IMR-90 (cell line): ENCODE measurements at regions not wholly inside any gene's neighbourhood (a gene's known extent, or its start where the extent isn't known, plus 50 kb on each side); places are given as distances from the start of the nearest gene placed in this dataset.
A peak's percentile ranks its signal among the peaks of the same experiment; 100 is the strongest.

Experiments
- ATAC-seq: fragments of 200-7000 bp; cut with Tn5 transposase; 2 replicates; pipeline ENCODE4 v1.9.1; 2020; ENCODE audit warnings: low read depth, mild to moderate bottlenecking, moderate library complexity
- BruUV-seq: library from RNA; stranded (reverse); fragments of 400-500 nt; replicated peaks from 2 replicates; lab custom pipeline; 2021; lab: Mats Ljungman, UMichigan
- CTCF ChIA-PET: fragments of 300-600 bp; formaldehyde crosslinking; extraction: SDS; loops from one replicate; lab custom pipeline; 2021; ENCODE audit warnings: antibody characterized with exemption; lab: Yijun Ruan, JAX
- POLR2A ChIA-PET: fragments of 300-600 bp; sonication (Branson Sonifier 250); formaldehyde crosslinking; loops from one replicate; lab custom pipeline; 2022; ENCODE audit warnings: antibody characterized with exemption; ENCODE audit not compliant: unreplicated experiment; lab: Charles Lee
- DNase-seq: peaks from one replicate; pipeline ENCODE4 v3.0.0; 2013
- H2AFZ ChIP-seq: replicated peaks from 2 replicates; pipeline ENCODE3; 2013; ENCODE audit warnings: low read length, mild to moderate bottlenecking; ENCODE audit not compliant: poor library complexity
- H2AK5ac ChIP-seq: 2 replicates; pipeline ENCODE4 v1.6.1; 2013; ENCODE audit warnings: low read depth, low read length, inconsistent platforms
- H2AK9ac ChIP-seq: replicated peaks from 2 replicates; pipeline ENCODE3; 2013; ENCODE audit warnings: mild to moderate bottlenecking, low read depth, low read length, moderate library complexity; ENCODE audit not compliant: poor library complexity
- H2BK120ac ChIP-seq: 2 replicates; pipeline ENCODE4 v1.6.1; 2013; ENCODE audit warnings: low read depth, low read length, inconsistent platforms
- H2BK15ac ChIP-seq: 3 replicates; pipeline ENCODE4 v1.6.1; 2013; ENCODE audit warnings: low read depth, low read length, inconsistent platforms
- H2BK20ac ChIP-seq: 2 replicates; pipeline ENCODE4 v1.6.1; 2013; ENCODE audit warnings: low read depth, mild to moderate bottlenecking, inconsistent platforms, low read length, moderate library complexity
- H2BK5ac ChIP-seq: 2 replicates; pipeline ENCODE4 v1.6.1; 2013; ENCODE audit warnings: mild to moderate bottlenecking, low read depth, low read length, inconsistent platforms; ENCODE audit not compliant: poor library complexity, severe bottlenecking
- H3K14ac ChIP-seq: replicated peaks from 2 replicates; pipeline ENCODE4 v1.6.1; 2013; ENCODE audit warnings: low read depth, low read length, inconsistent platforms
- H3K18ac ChIP-seq: 2 replicates; pipeline ENCODE4 v1.6.1; 2013; ENCODE audit warnings: low read depth, low read length, control low read depth
- H3K23ac ChIP-seq: 2 replicates; pipeline ENCODE4 v1.6.1; 2013; ENCODE audit warnings: low read depth, low read length, inconsistent platforms
- H3K27ac ChIP-seq: 2 replicates; pipeline ENCODE4 v1.5.1; 2013; ENCODE audit warnings: mild to moderate bottlenecking, control low read depth, low read length; ENCODE audit not compliant: insufficient read depth
- H3K27me3 ChIP-seq: 2 replicates; pipeline ENCODE4 v1.6.1; 2013; ENCODE audit warnings: low read length; ENCODE audit not compliant: control insufficient read depth, insufficient read depth
- H3K36me3 ChIP-seq: 2 replicates; pipeline ENCODE4 v1.6.1; 2013; ENCODE audit warnings: low read length, mixed read lengths; ENCODE audit not compliant: control insufficient read depth, insufficient read depth
- H3K4ac ChIP-seq: 2 replicates; pipeline ENCODE4 v1.6.1; 2013; ENCODE audit warnings: low read depth, low read length, inconsistent platforms
- H3K4me1 ChIP-seq: 2 replicates; pipeline ENCODE4 v1.6.1; 2013; ENCODE audit warnings: low read length, mixed read lengths; ENCODE audit not compliant: control insufficient read depth, insufficient read depth
- H3K4me2 ChIP-seq: 2 replicates; pipeline ENCODE4 v1.6.1; 2013; ENCODE audit warnings: low read depth, mild to moderate bottlenecking, control low read depth, low read length, moderate library complexity
- H3K4me3 ChIP-seq: 2 replicates; pipeline ENCODE4 v1.5.1; 2013; ENCODE audit warnings: low read depth, mild to moderate bottlenecking, control low read depth, low read length, moderate library complexity; ENCODE audit not compliant: insufficient read depth
- H3K56ac ChIP-seq: 2 replicates; pipeline ENCODE4 v1.6.1; 2013; ENCODE audit warnings: low read length, inconsistent platforms; ENCODE audit not compliant: insufficient read depth; ENCODE audit errors: extremely low read depth
- H3K79me1 ChIP-seq, 2 experiments: 2 replicates each; pipeline ENCODE4 v1.6.1; 2013; ENCODE audit warnings: low read length in 2 of 2, inconsistent platforms in 1 of 2, low read depth in 1 of 2
- H3K9ac ChIP-seq: 2 replicates; pipeline ENCODE4 v1.6.1; 2013; ENCODE audit warnings: low read depth, low read length, control low read depth
- H3K9me1 ChIP-seq: 2 replicates; pipeline ENCODE4 v1.6.1; 2013; ENCODE audit warnings: low read length, inconsistent platforms; ENCODE audit not compliant: insufficient read depth
- H3K9me3 ChIP-seq: 2 replicates; pipeline ENCODE4 v1.6.1; 2013; ENCODE audit warnings: low read length; ENCODE audit not compliant: control insufficient read depth, insufficient read depth
- H4K20me1 ChIP-seq: 2 replicates; pipeline ENCODE4 v1.6.1; 2013; ENCODE audit warnings: low read length, inconsistent platforms; ENCODE audit not compliant: insufficient read depth
- H4K5ac ChIP-seq: 2 replicates; pipeline ENCODE4 v1.6.1; 2013; ENCODE audit warnings: mild to moderate bottlenecking, low read depth, low read length, control low read depth
- H4K8ac ChIP-seq, 2 experiments: 2 replicates each; pipeline ENCODE4 v1.6.1; 2013; ENCODE audit warnings: low read depth in 2 of 2, low read length in 2 of 2, control low read depth in 1 of 2, inconsistent platforms in 1 of 2
- H4K91ac ChIP-seq: 2 replicates; pipeline ENCODE4 v1.6.1; 2013; ENCODE audit warnings: low read depth, low read length, inconsistent platforms; ENCODE audit not compliant: insufficient read depth
- CEBPB ChIP-seq: IDR thresholded peaks from 2 replicates; pipeline ENCODE4 v1.6.1; 2012; ENCODE audit warnings: low read depth, low read length, improper control_type of control experiment
- CHD1 ChIP-seq: IDR thresholded peaks from 2 replicates; pipeline ENCODE4 v1.6.1; 2012; ENCODE audit warnings: low read depth, low read length, improper control_type of control experiment
- CTCF ChIP-seq: conservative IDR thresholded peaks from 2 replicates; pipeline ENCODE4 v1.5.1; 2012; ENCODE audit warnings: mild to moderate bottlenecking, low read depth, low read length, improper control_type of control experiment
- MAZ ChIP-seq: IDR thresholded peaks from 2 replicates; pipeline ENCODE4 v1.6.1; 2012; ENCODE audit warnings: low read depth, mild to moderate bottlenecking, low read length, improper control_type of control experiment, moderate library complexity, borderline replicate concordance
- MXI1 ChIP-seq: IDR thresholded peaks from 2 replicates; pipeline ENCODE4 v1.6.1; 2012; ENCODE audit warnings: low read depth, mild to moderate bottlenecking, low read length, moderate library complexity, borderline replicate concordance
- NFE2L2 ChIP-seq: fragments of 150-350 bp; IDR thresholded peaks from 2 replicates; pipeline ENCODE4 v1.6.1; 2016; ENCODE audit warnings: low read depth, mild to moderate bottlenecking, low read length
- POLR2A ChIP-seq: IDR thresholded peaks from 2 replicates; pipeline ENCODE4 v1.6.1; 2012; ENCODE audit warnings: mild to moderate bottlenecking, low read depth, low read length
- RAD21 ChIP-seq: IDR thresholded peaks from 2 replicates; pipeline ENCODE4 v1.6.1; 2012; ENCODE audit warnings: low read length, improper control_type of control experiment
- USF2 ChIP-seq: fragments of 150-350 bp; IDR thresholded peaks from 2 replicates; pipeline ENCODE4 v1.6.1; 2017; ENCODE audit warnings: mild to moderate bottlenecking, antibody characterized with exemption, low read length, low read depth
- WGBS, 2 experiments: methylation state at CpG; one replicate each; pipeline versions ENCODE4 v1.1.5 to v1.1.7; 2013; ENCODE audit warnings: missing lambda C conversion rate in 2 of 2; ENCODE audit not compliant: insufficient read length in 1 of 2; ENCODE audit errors: extremely low coverage in 2 of 2; 5-methylcytosine and 5-hydroxymethylcytosine counted together
- dilution Hi-C: fragments of 300-500 bp; cut with HindIII; formaldehyde crosslinking; loops from one replicate; pipeline ENCODE4 v1.14.3; 2018; ENCODE audit warnings: low sequenced_read_pairs; ENCODE audit not compliant: unreplicated experiment
- in situ Hi-C: fragments of 300-500 bp; cut with MboI; formaldehyde crosslinking; loops from 3 replicates; pipeline ENCODE4 v1.14.3; 2019; ENCODE audit warnings: low sequenced_read_pairs, inconsistent platforms, mixed read lengths
- intact Hi-C: fragments of 100-400 bp; cut with micrococcal nuclease; formaldehyde crosslinking; loops from 2 replicates; pipeline ENCODE4 v1.10.0; 2022

- H2BK120ac ChIP-seq, result peak overlapping the region; percentile 89
- peaks cover 2% of the 10 kb centered on the region; the same call in 1 of the 2 replicates for H3K9me3 ChIP-seq
- peak overlapping the region in 1 of 2 experiments; percentile 79; a peak in 3 of 4 replicates for H4K8ac ChIP-seq
- DNase-seq, result peak; percentile 94
- H4K20me1 ChIP-seq, result no peaks in the 10 kb centered on the region
- peak overlapping the region; percentile 58; the same call in 1 of the 2 replicates for H3K18ac ChIP-seq
- H2AFZ ChIP-seq, result no peak overlapping the region
- H3K4me2 ChIP-seq, result peak overlapping the region; percentile 51; the same call in 1 of the 2 replicates
- H3K4me1 ChIP-seq, result peaks cover 11% of the 10 kb centered on the region
- in situ Hi-C loops, result no loop called here
- H2BK20ac ChIP-seq, result peak overlapping the region; percentile 95; the same call in 1 of the 2 replicates
- H2AK5ac ChIP-seq, result peak overlapping the region; percentile 75; the same call in 1 of the 2 replicates
- H3K79me1 ChIP-seq, result peaks cover 0 to 7% of the 10 kb centered on the region in 2 experiments; a peak in 1 of 4 replicates
- peak overlapping the region; percentile 90 for H3K4ac ChIP-seq
- BruUV-seq, result no TSS peak
- CTCF ChIA-PET, result no interaction called here
- no peak overlapping the region for H3K9ac ChIP-seq
- no peak overlapping the region; the same call in 1 of the 2 replicates for H3K27ac ChIP-seq
- H3K23ac ChIP-seq, result peak overlapping the region; percentile 90; the same call in 1 of the 2 replicates
- POLR2A ChIA-PET, result no interaction called here
- H3K36me3 ChIP-seq, result no peaks in the 10 kb centered on the region
- TF ChIP-seq NFE2L2 (no peak), RAD21 (no peak), CHD1 (no peak), MAZ (no peak), USF2 (peak; percentile 66; the same call in 1 of the 2 replicates), CTCF (no peak), CEBPB (peak; percentile 67), POLR2A (no peak), MXI1 (peak; percentile 67; the same call in 1 of the 2 replicates)
- no peak overlapping the region for H2AK9ac ChIP-seq
- H3K14ac ChIP-seq, result peak overlapping the region; percentile 69
- peak overlapping the region; percentile 60; the same call in 2 of the 3 replicates for H2BK15ac ChIP-seq
- no peak overlapping the region for H3K4me3 ChIP-seq
- H3K56ac ChIP-seq, result peak overlapping the region; percentile 43; the same call in 1 of the 2 replicates
- dilution Hi-C loops, result no loop called here
- intact Hi-C loops, result no loop called here
- H4K5ac ChIP-seq, result no peak overlapping the region; the same call in 1 of the 2 replicates
- no peaks in the 10 kb centered on the region for H3K27me3 ChIP-seq
- peak; percentile 84 for ATAC-seq
- H3K9me1 ChIP-seq, result peaks cover 6% of the 10 kb centered on the region
- whole genome bisulfite sequencing, 2 experiments, result no CpG with 5 or more reads among the region's 6 CpGs
- peak overlapping the region; percentile 81; the same call in 1 of the 2 replicates for H4K91ac ChIP-seq
- H2BK5ac ChIP-seq, result peak overlapping the region; percentile 80
Observed at GRCh38 chrX:16462912-16463311, 187.0 kb upstream of the S100G start.
